BJ (cell line): ENCODE measurements at regions not wholly inside any gene's neighbourhood (a gene's known extent, or its start where the extent isn't known, plus 50 kb on each side); places are given as distances from the start of the nearest gene placed in this dataset.
"Not testable (repeated sequence)": the region's sequence is repeated elsewhere in the genome, so short reads cannot be mapped to it uniquely, and the experiment has no call there.

ENCODE experiments used
- CTCF ChIA-PET: fragments of 350-600 bp; formaldehyde crosslinking; extraction: SDS; loops from one replicate; lab custom pipeline; 2021; ENCODE audit warnings: antibody characterized with exemption, inconsistent platforms; lab: Yijun Ruan, JAX
- POLR2A ChIA-PET: fragments of 300-600 bp; sonication (Branson Sonifier 250); formaldehyde crosslinking; extraction: SDS; loops from one replicate; lab custom pipeline; 2021; ENCODE audit warnings: antibody characterized with exemption; lab: Charles Lee
- DNase-seq: peaks from one replicate; pipeline ENCODE4 v3.0.0-alpha.2; 2011; ENCODE audit warnings: low read depth
- H3K27me3 ChIP-seq: 2 replicates; pipeline ENCODE4 v1.6.0; 2011; ENCODE audit warnings: low read length; ENCODE audit not compliant: control insufficient read depth, insufficient read depth
- H3K36me3 ChIP-seq: 2 replicates; pipeline ENCODE4 v1.5.1; 2011; ENCODE audit warnings: low read length; ENCODE audit not compliant: control insufficient read depth, insufficient read depth
- H3K4me3 ChIP-seq: 2 replicates; pipeline ENCODE4 v1.5.1; 2011; ENCODE audit warnings: low read depth, mild to moderate bottlenecking, control low read depth, low read length

DNA sequence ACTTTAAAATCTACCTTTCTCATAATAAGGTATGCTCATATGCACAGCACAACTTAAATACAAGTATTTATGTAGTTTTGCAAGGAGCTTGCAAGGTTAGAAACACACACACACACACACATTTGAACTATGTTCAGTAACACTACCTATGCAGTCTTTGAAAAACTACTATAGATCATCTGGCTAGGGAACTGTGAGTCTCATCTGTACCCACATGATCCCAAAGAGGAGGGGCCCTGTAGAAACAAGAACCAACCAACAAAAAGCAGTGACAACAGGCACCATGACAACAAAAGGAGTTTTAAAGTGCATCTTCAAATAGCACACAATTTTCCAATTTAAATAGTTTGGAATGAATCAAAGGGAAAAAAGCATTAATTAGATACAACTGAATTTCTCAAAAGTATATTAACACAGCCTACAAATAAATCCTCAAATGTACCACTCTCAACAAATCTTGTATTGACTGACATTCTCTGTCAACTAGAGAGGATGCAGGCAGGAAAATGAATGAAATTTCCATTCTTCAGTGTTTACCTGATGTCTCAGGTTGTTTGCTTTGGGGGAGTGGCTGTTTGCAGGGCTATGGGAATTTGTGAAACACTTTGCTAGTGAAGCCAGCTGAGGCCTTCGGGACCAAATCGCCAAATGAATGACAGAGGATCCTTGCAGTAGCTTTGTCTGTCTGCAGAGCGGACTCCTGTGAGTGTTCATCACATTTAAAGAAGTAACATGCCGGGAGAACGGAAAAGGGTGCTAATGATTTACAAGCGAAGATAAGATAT, 297.6 kb downstream of the BCL2L11 start:
- DNase-seq, CTCF ChIA-PET, H3K36me3 ChIP-seq, H3K27me3 ChIP-seq, POLR2A ChIA-PET, H3K4me3 ChIP-seq: not testable (repeated sequence)

DNA sequence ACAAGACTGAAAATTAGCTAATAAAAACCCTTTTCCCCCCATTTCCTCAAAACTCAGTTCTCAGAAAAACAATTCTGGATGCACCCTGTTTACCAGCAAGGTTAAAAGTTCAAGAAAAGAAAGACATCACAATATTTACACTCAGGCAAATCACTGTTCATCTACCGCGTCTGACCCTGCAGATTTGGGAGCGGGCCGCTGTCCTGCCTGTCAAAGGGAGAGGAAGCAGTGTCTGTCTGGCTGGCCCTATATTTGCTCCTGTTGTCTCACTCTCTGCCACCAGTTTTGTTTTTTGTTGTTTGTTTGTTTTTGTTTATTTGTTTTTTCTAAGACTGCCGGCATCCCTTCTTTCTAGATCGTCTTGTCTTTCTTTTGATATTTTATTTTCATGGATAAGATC, 299.4 kb downstream of the BCL2L11 start:
- POLR2A ChIA-PET, H3K36me3 ChIP-seq, CTCF ChIA-PET, DNase-seq, H3K4me3 ChIP-seq, H3K27me3 ChIP-seq: not testable (repeated sequence)

- CTCF ChIA-PET, H3K4me3 ChIP-seq, POLR2A ChIA-PET, H3K36me3 ChIP-seq, H3K27me3 ChIP-seq, DNase-seq: not testable (repeated sequence)
Measured at GRCh38 chr2:111420835-111421234, 300.1 kb downstream of the BCL2L11 start.

- H3K36me3 ChIP-seq, H3K27me3 ChIP-seq, CTCF ChIA-PET, DNase-seq, H3K4me3 ChIP-seq, POLR2A ChIA-PET: not testable (repeated sequence)
Measured at GRCh38 chr2:111421949-111422348, 301.2 kb downstream of the BCL2L11 start.

GRCh38 chr2:111422562-111422961, 301.8 kb downstream of the BCL2L11 start:
- H3K27me3 ChIP-seq, H3K36me3 ChIP-seq, DNase-seq, POLR2A ChIA-PET, H3K4me3 ChIP-seq, CTCF ChIA-PET: not testable (repeated sequence)

DNA sequence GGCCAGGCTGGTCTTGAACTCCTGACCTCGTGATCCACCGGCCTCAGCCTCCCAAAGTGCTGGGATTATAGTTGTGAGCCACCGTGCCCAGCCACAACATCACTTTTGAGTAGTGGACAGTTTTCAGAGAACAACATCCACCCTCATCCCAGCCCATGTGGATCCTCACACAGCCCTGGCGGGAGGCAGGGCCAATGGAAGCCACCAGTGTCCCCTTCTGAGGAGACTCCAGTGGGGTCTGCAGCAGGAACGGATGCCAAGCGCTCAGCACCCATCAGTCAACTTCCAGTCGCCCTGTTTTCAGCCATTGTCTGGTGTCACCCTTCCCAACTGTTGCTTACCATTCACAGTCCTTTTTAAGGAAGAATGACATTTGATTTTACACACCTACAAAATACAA, 302.5 kb downstream of the BCL2L11 start:
- H3K4me3 ChIP-seq, DNase-seq, H3K36me3 ChIP-seq, POLR2A ChIA-PET, CTCF ChIA-PET, H3K27me3 ChIP-seq: not testable (repeated sequence)

GRCh38 chr2:111424176-111424575, 303.5 kb downstream of the BCL2L11 start:
- H3K36me3 ChIP-seq, POLR2A ChIA-PET, CTCF ChIA-PET: not testable (repeated sequence)

GRCh38 chr2:111424851-111425309, 304.2 kb downstream of the BCL2L11 start:
- H3K36me3 ChIP-seq, H3K27me3 ChIP-seq, POLR2A ChIA-PET, H3K4me3 ChIP-seq, CTCF ChIA-PET, DNase-seq: not testable (repeated sequence)

More at GRCh38 chr2:111424176-111424575, 303.5 kb downstream of the BCL2L11 start:
- H3K4me3 ChIP-seq, DNase-seq, H3K27me3 ChIP-seq: not testable (repeated sequence)

GRCh38 chr2:111425789-111426201, 305.1 kb downstream of the BCL2L11 start:
- H3K27me3 ChIP-seq, CTCF ChIA-PET, POLR2A ChIA-PET, DNase-seq, H3K4me3 ChIP-seq, H3K36me3 ChIP-seq: not testable (repeated sequence)

DNA sequence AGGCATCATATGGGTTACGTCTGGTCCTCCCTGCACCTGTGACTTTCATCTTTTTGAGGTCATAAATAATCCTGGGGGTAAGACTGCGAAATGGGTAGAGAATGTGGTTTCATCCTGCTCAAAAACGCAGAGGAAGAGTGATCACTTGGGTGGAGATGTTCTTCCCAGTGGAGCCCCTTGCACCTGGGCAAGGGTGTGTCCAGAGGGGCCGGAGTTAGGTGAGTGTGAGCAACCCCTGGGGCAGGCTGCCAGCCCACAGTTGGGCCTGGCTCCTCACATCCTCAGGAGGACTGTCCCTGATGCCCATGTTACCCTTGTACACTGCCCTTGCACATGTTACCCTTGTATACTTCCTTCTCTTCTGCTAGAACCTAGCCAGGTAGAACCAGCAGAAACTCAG, 306.6 kb downstream of the BCL2L11 start:
- H3K27me3 ChIP-seq, H3K36me3 ChIP-seq, DNase-seq, CTCF ChIA-PET, POLR2A ChIA-PET, H3K4me3 ChIP-seq: not testable (repeated sequence)

DNA sequence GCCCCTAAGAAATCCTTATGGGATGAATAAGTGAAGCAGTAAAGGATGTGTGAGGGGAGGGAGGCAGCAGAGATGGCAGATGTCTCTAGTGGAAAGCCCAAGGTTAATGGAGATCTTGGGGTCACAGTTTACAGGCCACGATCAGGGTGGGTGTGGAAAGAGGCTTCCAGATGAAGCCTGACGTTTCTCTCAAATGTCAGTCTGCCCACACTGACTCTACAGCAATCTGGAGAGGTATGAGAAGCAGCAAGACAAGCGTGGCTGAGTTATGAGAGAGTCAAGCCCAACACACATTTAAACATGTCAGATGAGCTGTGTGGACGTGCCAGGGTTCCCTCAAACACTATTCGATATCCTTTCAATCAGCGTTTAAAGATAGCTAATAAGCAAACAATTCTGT, 308.2 kb downstream of the BCL2L11 start:
- POLR2A ChIA-PET, H3K36me3 ChIP-seq, H3K27me3 ChIP-seq, DNase-seq, H3K4me3 ChIP-seq, CTCF ChIA-PET: not testable (repeated sequence)

DNA sequence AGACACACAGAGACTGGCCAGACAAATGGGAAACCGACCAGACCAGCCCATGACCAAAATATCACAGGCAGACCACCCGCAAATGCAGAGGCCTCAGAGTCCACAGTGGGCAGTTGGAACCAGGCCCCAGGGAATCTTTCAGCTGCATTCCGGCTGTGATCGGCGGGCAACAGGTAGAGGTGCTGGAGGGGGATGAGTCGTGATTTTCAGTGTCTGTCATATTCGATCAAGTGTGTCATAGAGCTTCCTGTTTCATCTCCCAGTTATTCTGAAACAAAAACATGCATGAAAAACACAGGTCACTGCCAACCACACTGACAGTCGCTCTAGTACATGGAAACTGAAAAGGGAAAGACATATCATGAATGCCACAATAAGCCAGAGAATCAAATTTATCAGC, 308.6 kb downstream of the BCL2L11 start:
- H3K4me3 ChIP-seq, POLR2A ChIA-PET, CTCF ChIA-PET, DNase-seq, H3K36me3 ChIP-seq, H3K27me3 ChIP-seq: not testable (repeated sequence)

DNA sequence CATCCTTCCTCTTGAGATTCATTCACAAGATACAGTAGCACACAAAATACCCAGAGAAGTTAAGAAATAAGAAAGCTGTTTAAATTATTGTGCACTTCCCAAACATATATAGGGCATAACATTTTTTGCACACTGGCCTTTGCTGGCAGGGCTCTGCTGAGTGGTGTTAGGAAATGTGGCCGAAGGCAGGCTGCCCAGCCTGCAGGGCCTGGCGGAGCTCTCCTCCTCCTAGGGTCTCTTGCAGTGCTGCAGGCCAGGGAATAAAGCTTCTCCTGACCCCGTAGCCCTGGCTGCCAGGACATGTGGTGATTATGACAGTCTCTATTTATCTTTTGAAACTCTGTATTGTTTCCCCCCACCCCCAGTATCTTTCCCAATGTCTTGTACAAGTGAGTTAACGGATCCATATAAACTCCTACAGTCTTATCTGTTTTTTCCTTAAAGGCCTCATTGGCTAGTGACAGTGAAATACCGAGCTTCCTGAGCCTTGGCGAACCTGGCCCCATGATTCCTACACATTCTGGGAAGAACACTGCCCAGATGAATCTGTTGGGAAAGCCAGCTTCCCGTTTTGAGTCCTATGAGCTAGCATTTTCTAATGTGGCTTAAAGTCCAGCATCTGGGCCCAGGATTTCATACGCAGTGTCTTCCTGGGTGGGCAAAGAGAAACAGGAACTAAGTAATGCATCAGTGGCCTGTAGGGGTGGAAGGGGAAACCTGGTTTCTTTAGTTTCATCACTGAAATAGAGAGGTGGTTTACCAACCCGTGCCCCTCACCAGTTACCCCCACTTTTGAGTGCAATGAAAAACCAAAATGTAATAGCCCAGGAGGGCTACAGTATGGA, 310.3 kb downstream of the BCL2L11 start:
- H3K27me3 ChIP-seq, POLR2A ChIA-PET, DNase-seq, H3K36me3 ChIP-seq, CTCF ChIA-PET, H3K4me3 ChIP-seq: not testable (repeated sequence)
